ENCODE measurements at regions not wholly inside any gene's neighbourhood (a gene's known extent, or its start where the extent isn't known, plus 50 kb on each side); places are given as distances from the start of the nearest gene placed in this dataset.

- H3F3A ChIP-seq (ENCODE audit: insufficient read depth, low read length, poor library complexity, severe bottlenecking): no peaks in the 10 kb centered on the region
- no peaks in the 10 kb centered on the region for H4K20me1 ChIP-seq (ENCODE audit: insufficient read depth)
- H3K9ac ChIP-seq (ENCODE audit: low read length): no peak overlapping the region
- no peak overlapping the region for H3K4me3 ChIP-seq (ENCODE audit: low read length)
- H2AFZ ChIP-seq (ENCODE audit: low read depth, low read length): no peak overlapping the region
- H3K9me3 ChIP-seq (ENCODE audit: low read length): no peaks in the 10 kb centered on the region
- H3K9me2 ChIP-seq (ENCODE audit: insufficient read depth, low read length): no peaks in the 10 kb centered on the region
- H3K4me2 ChIP-seq (ENCODE audit: low read length): no peak overlapping the region
- no peak overlapping the region for H3K27ac ChIP-seq (ENCODE audit: low read length)
- no peaks in the 10 kb centered on the region for H3K27me3 ChIP-seq (ENCODE audit: insufficient read depth, low read depth, low read length)
- no peaks in the 10 kb centered on the region for H3K79me2 ChIP-seq (replicated peaks; ENCODE audit: insufficient read depth, low read length)
- H3K36me3 ChIP-seq (ENCODE audit: insufficient read depth, low read length): no peaks in the 10 kb centered on the region
- TF ChIP-seq CTCF (IDR thresholded peaks at IDR 0.05; ENCODE audit: poor library complexity, severe bottlenecking): no peak
These were observed 282.3 kb downstream of the SEC16B start for GRCh38 chr1:177687544-177687943.

- Histone ChIP-seq H3K4me2 (ENCODE audit: low read length) (no peak overlapping the region), H3K4me3 (ENCODE audit: low read length) (no peak overlapping the region), H3K9ac (ENCODE audit: low read length) (no peak overlapping the region), H2AFZ (ENCODE audit: low read depth, low read length) (no peak overlapping the region), H3K27me3 (ENCODE audit: insufficient read depth, low read depth, low read length) (no peaks in the 10 kb centered on the region), H3K36me3 (ENCODE audit: insufficient read depth, low read length) (no peaks in the 10 kb centered on the region), H3K9me3 (ENCODE audit: low read length) (no peaks in the 10 kb centered on the region), H4K20me1 (ENCODE audit: insufficient read depth) (no peaks in the 10 kb centered on the region), H3K9me2 (ENCODE audit: insufficient read depth, low read length) (no peaks in the 10 kb centered on the region), H3K27ac (ENCODE audit: low read length) (no peak overlapping the region), H3F3A (ENCODE audit: insufficient read depth, low read length, poor library complexity, severe bottlenecking) (no peaks in the 10 kb centered on the region), H3K79me2 (replicated peaks; ENCODE audit: insufficient read depth, low read length) (no peaks in the 10 kb centered on the region)
- no peak for TF ChIP-seq MXI1 (conservative IDR thresholded peaks at IDR 0.05; ENCODE audit: poor library complexity, severe bottlenecking)
- no peak for TF ChIP-seq EZH2 (IDR thresholded peaks at IDR 0.05; ENCODE audit: borderline replicate concordance, insufficient read depth, low read length, poor library complexity, severe bottlenecking)
- no peak for TF ChIP-seq EP300 (conservative IDR thresholded peaks at IDR 0.05; ENCODE audit: poor library complexity, severe bottlenecking)
- TF ChIP-seq TAF1 (IDR thresholded peaks at IDR 0.05; ENCODE audit: low read depth): no peak
- TF ChIP-seq RAD21 (conservative IDR thresholded peaks at IDR 0.05): no peak
- TF ChIP-seq, protein P1, sequence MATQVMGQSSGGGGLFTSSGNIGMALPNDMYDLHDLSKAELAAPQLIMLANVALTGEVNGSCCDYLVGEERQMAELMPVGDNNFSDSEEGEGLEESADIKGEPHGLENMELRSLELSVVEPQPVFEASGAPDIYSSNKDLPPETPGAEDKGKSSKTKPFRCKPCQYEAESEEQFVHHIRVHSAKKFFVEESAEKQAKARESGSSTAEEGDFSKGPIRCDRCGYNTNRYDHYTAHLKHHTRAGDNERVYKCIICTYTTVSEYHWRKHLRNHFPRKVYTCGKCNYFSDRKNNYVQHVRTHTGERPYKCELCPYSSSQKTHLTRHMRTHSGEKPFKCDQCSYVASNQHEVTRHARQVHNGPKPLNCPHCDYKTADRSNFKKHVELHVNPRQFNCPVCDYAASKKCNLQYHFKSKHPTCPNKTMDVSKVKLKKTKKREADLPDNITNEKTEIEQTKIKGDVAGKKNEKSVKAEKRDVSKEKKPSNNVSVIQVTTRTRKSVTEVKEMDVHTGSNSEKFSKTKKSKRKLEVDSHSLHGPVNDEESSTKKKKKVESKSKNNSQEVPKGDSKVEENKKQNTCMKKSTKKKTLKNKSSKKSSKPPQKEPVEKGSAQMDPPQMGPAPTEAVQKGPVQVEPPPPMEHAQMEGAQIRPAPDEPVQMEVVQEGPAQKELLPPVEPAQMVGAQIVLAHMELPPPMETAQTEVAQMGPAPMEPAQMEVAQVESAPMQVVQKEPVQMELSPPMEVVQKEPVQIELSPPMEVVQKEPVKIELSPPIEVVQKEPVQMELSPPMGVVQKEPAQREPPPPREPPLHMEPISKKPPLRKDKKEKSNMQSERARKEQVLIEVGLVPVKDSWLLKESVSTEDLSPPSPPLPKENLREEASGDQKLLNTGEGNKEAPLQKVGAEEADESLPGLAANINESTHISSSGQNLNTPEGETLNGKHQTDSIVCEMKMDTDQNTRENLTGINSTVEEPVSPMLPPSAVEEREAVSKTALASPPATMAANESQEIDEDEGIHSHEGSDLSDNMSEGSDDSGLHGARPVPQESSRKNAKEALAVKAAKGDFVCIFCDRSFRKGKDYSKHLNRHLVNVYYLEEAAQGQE (IDR thresholded peaks at IDR 0.05; ENCODE audit: borderline replicate concordance): no peak
- TF ChIP-seq CTCF (IDR thresholded peaks at IDR 0.05; ENCODE audit: poor library complexity, severe bottlenecking): no peak
- no peak for TF ChIP-seq SMC3 (conservative IDR thresholded peaks at IDR 0.05; ENCODE audit: poor library complexity)
- TF ChIP-seq POLR2AphosphoS5 (IDR thresholded peaks at IDR 0.05): no peak
These were observed 282.9 kb downstream of the SEC16B start for GRCh38 chr1:177686933-177687332.
